ENCODE measurements at regions not wholly inside any gene's neighbourhood (a gene's known extent, or its start where the extent isn't known, plus 50 kb on each side); places are given as distances from the start of the nearest gene placed in this dataset.

DNA sequence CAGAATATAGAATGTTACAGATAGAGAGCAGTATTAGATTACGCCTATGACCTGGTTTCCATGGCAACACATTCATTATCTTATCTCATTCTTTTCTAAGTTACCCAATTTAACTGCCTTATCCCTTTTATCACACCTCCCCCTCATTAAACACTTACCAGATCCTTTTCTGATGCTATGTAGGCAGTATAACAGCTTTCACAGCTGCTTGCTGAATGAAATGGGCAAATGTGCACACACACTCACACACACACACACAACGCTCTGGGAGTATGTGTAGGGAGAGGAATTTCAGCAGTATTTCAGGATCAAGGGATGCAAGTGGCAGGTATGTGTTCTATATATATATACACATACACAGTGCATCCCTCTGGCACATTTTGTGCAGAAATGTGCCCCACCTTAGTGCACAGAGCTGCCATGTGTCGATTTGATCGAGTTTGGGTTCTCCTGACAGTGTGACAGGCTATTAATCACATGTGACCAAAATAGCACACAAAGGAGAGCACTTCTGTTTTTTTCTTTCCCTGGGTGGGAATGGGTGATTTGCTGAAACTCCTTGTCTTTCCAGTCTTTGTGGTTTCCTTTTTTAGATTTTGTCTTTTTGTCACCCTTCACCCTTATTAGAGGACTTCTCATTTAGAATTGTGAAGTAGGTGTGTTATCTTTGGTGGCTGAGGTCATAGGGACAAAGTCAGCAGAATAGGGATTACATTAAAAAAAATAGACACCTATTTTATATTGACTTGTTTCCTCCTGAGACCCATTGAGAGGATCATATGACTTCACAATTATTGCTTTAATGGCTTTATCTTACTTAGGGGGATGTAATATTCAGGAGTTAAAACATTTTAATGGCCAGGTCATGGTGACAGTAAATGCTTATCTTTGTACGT lies 553.7 kb downstream of the PDCD6IP start:
- no peaks in the 10 kb centered on the region for H3K4me1 ChIP-seq (ENCODE audit: control insufficient read depth, insufficient read depth, low read length)
- no peak for ATAC-seq
- no peaks in the 10 kb centered on the region for H3K36me3 ChIP-seq (ENCODE audit: control insufficient read depth, insufficient read depth, low read length)
- H3K27ac ChIP-seq (ENCODE audit: low read length): no peak overlapping the region
- no peaks in the 10 kb centered on the region for H3K27me3 ChIP-seq (ENCODE audit: control insufficient read depth, insufficient read depth, low read length)
- in situ Hi-C loops (cut with HindIII; ENCODE audit: low pct_unique_long_range_greater_than_20kb, low sequenced_read_pairs) (no loop called here), intact Hi-C loops (cut with micrococcal nuclease; ENCODE audit: unreplicated experiment) (no loop called here)
- no peak for DNase-seq (ENCODE audit: low read depth, low spot score)
- ChIA-PET POLR2A (no interaction called here), CTCF (no interaction called here)
- TF ChIP-seq, protein P1, sequence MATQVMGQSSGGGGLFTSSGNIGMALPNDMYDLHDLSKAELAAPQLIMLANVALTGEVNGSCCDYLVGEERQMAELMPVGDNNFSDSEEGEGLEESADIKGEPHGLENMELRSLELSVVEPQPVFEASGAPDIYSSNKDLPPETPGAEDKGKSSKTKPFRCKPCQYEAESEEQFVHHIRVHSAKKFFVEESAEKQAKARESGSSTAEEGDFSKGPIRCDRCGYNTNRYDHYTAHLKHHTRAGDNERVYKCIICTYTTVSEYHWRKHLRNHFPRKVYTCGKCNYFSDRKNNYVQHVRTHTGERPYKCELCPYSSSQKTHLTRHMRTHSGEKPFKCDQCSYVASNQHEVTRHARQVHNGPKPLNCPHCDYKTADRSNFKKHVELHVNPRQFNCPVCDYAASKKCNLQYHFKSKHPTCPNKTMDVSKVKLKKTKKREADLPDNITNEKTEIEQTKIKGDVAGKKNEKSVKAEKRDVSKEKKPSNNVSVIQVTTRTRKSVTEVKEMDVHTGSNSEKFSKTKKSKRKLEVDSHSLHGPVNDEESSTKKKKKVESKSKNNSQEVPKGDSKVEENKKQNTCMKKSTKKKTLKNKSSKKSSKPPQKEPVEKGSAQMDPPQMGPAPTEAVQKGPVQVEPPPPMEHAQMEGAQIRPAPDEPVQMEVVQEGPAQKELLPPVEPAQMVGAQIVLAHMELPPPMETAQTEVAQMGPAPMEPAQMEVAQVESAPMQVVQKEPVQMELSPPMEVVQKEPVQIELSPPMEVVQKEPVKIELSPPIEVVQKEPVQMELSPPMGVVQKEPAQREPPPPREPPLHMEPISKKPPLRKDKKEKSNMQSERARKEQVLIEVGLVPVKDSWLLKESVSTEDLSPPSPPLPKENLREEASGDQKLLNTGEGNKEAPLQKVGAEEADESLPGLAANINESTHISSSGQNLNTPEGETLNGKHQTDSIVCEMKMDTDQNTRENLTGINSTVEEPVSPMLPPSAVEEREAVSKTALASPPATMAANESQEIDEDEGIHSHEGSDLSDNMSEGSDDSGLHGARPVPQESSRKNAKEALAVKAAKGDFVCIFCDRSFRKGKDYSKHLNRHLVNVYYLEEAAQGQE (IDR thresholded peaks at IDR 0.05; ENCODE audit: insufficient read depth in 1 of 2, low read depth in 2 of 2, low read length in 1 of 2): no peak
- TF ChIP-seq SIN3A (IDR thresholded peaks at IDR 0.05; ENCODE audit: borderline replicate concordance, insufficient read depth, low read depth, low read length) (no peak), POLR2AphosphoS5 (IDR thresholded peaks at IDR 0.05; ENCODE audit: low read depth, low read length) (no peak), TCF7L2 (IDR thresholded peaks at IDR 0.05; ENCODE audit: low read depth, low read length) (no peak)
- TF ChIP-seq, protein P2, sequence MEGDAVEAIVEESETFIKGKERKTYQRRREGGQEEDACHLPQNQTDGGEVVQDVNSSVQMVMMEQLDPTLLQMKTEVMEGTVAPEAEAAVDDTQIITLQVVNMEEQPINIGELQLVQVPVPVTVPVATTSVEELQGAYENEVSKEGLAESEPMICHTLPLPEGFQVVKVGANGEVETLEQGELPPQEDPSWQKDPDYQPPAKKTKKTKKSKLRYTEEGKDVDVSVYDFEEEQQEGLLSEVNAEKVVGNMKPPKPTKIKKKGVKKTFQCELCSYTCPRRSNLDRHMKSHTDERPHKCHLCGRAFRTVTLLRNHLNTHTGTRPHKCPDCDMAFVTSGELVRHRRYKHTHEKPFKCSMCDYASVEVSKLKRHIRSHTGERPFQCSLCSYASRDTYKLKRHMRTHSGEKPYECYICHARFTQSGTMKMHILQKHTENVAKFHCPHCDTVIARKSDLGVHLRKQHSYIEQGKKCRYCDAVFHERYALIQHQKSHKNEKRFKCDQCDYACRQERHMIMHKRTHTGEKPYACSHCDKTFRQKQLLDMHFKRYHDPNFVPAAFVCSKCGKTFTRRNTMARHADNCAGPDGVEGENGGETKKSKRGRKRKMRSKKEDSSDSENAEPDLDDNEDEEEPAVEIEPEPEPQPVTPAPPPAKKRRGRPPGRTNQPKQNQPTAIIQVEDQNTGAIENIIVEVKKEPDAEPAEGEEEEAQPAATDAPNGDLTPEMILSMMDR (IDR thresholded peaks at IDR 0.05): no peak
- H3K9me3 ChIP-seq (ENCODE audit: control insufficient read depth, insufficient read depth, low read depth, low read length): no peaks in the 10 kb centered on the region
- no peak overlapping the region for H3K4me3 ChIP-seq (ENCODE audit: low read depth in 2 of 2, low read length in 2 of 2)
- no TSS peak for BruUV-seq (replicated peaks)

DNA sequence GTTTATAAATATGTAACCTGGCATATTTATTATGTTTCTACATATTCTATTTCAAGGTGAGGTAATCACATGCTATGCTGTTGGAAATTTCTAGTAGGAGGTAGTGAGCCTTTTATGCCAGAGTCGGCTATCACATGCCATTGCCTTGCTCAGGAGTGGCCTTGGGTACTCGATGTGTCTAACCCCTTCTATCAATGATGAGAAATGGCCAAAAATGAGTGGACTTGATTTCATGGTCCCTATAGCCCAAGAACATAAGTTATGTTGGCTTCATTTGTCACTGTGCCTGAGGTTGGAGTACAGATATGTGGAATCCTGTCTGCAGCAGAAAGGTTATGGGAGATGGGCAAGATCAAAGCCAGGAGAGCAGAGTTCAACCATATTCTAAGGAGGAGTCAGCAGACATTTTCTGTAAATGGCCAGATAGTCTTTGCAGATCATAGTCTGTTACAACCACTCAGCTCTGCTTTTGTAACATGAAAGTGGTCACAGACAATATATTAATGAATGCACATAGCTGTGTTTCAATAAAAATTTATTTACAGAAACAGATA lies 554.4 kb downstream of the PDCD6IP start:
- Histone ChIP-seq H3K4me3 (ENCODE audit: low read depth in 2 of 2, low read length in 2 of 2) (no peak overlapping the region), H3K27ac (ENCODE audit: low read length) (no peak overlapping the region), H3K27me3 (ENCODE audit: control insufficient read depth, insufficient read depth, low read length) (no peaks in the 10 kb centered on the region), H3K36me3 (ENCODE audit: control insufficient read depth, insufficient read depth, low read length) (no peaks in the 10 kb centered on the region), H3K4me1 (ENCODE audit: control insufficient read depth, insufficient read depth, low read length) (no peaks in the 10 kb centered on the region), H3K9me3 (ENCODE audit: control insufficient read depth, insufficient read depth, low read depth, low read length) (no peaks in the 10 kb centered on the region)
- no TSS peak for BruUV-seq (replicated peaks)
- DNase-seq (ENCODE audit: low read depth, low spot score) (no peak), ATAC-seq (no peak)
- TF ChIP-seq TCF7L2 (IDR thresholded peaks at IDR 0.05; ENCODE audit: low read depth, low read length) (no peak), SIN3A (IDR thresholded peaks at IDR 0.05; ENCODE audit: borderline replicate concordance, insufficient read depth, low read depth, low read length) (no peak), POLR2AphosphoS5 (IDR thresholded peaks at IDR 0.05; ENCODE audit: low read depth, low read length) (no peak)
- TF ChIP-seq, protein P1 (IDR thresholded peaks at IDR 0.05; ENCODE audit: insufficient read depth in 1 of 2, low read depth in 2 of 2, low read length in 1 of 2): no peak
- TF ChIP-seq, protein P2 (IDR thresholded peaks at IDR 0.05): no peak
- in situ Hi-C loops (cut with HindIII; ENCODE audit: low pct_unique_long_range_greater_than_20kb, low sequenced_read_pairs): no loop called here
- ChIA-PET POLR2A (no interaction called here), CTCF (no interaction called here)
- intact Hi-C loops (cut with micrococcal nuclease; ENCODE audit: unreplicated experiment): no loop called here
